ENCODE measurements at regions not wholly inside any gene's neighbourhood (a gene's known extent, or its start where the extent isn't known, plus 50 kb on each side); places are given as distances from the start of the nearest gene placed in this dataset.
"Not testable (repeated sequence)": the region's sequence is repeated elsewhere in the genome, so short reads cannot be mapped to it uniquely, and the experiment has no call there.

DNA sequence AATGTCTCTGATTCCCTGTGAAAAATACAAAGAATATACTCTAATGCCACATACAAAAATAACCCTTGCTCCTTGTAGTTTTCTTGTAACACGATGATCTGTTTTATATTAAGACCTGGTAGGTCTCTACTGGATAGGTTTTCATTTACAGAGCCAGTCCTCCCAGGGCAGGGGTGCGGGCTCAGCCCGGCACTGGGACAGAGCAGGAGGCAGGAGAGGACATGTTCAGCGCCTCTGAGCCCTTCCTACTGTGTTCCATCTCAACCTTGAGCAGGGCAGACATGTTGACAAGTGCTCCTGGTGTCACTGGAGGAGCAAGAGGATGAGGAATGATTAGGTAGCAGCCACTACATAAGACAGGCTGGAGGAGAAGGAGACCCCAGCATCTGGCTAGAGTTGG lies 335.5 kb downstream of the INSIG2 start:
- Histone ChIP-seq H4K5ac (ENCODE audit: low read length) (no peak overlapping the region), H3K4me2 (ENCODE audit: low read length) (no peak overlapping the region), H3K56ac (ENCODE audit: low read length) (no peak overlapping the region), H3K36me3 (ENCODE audit: control insufficient read depth, insufficient read depth, low read length) (no peaks in the 10 kb centered on the region), H3K79me2 (ENCODE audit: control insufficient read depth, insufficient read depth, low read length) (no peaks in the 10 kb centered on the region), H3K4me3 (ENCODE audit: low read length) (no peak overlapping the region), H3K27ac (ENCODE audit: low read depth, low read length) (no peak overlapping the region), H3K18ac (ENCODE audit: low read length) (no peak overlapping the region), H3K23ac (ENCODE audit: low read length) (peak overlapping the region; percentile 25), H3K9ac (ENCODE audit: low read length) (no peak overlapping the region), H3K4me1 (ENCODE audit: control insufficient read depth, low read depth, low read length) (peaks cover 1% of the 10 kb centered on the region), H2AK5ac (ENCODE audit: low read length) (no peak overlapping the region), H2BK15ac (replicated peaks; ENCODE audit: low read depth) (no peak overlapping the region), H3K4ac (ENCODE audit: low read depth, low read length) (no peak overlapping the region), H3K79me1 (ENCODE audit: low read length) (no peaks in the 10 kb centered on the region), H3K27me3 (ENCODE audit: insufficient read depth, low read length, poor library complexity) (no peaks in the 10 kb centered on the region), H4K8ac (ENCODE audit: low read depth, low read length) (no peak overlapping the region), H2BK5ac (ENCODE audit: low read length) (no peak overlapping the region), H2BK120ac (ENCODE audit: low read depth, low read length) (no peak overlapping the region)
- WGBS (ENCODE audit: extremely low coverage, insufficient coverage, low lambda C conversion rate), result no CpG with 5 or more reads among the region's 4 CpGs
- DNase-seq, result no peak

DNA sequence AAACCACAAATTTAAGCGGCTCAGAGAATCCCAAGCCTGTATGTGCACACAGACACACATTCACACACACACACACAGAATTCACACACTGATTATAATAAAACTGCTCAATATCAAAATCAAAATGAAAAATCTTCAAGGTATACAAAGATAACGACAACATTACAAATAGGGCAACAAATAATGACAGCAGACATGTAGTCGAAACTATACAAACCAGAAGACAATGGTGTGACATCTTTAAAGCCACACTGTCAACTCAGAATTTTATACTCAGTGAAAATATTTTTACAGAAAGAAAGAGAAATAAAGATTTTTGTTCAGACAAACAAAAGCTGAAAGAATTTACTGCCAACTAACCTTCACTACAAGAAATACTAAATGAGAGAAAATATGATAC lies 333.4 kb downstream of the INSIG2 start:
- H3K36me3 ChIP-seq (ENCODE audit: control insufficient read depth, insufficient read depth, low read length), result no peaks in the 10 kb centered on the region
- H2AK5ac ChIP-seq (ENCODE audit: low read length), result no peak overlapping the region
- H3K18ac ChIP-seq (ENCODE audit: low read length), result no peak overlapping the region
- no CpG with 5 or more reads among the region's 3 CpGs for WGBS (ENCODE audit: extremely low coverage, insufficient coverage, low lambda C conversion rate)
- no peak overlapping the region for H3K4me3 ChIP-seq (ENCODE audit: low read length)
- H2BK5ac ChIP-seq (ENCODE audit: low read length), result no peak overlapping the region
- no peak for DNase-seq
- H3K79me1 ChIP-seq (ENCODE audit: low read length), result no peaks in the 10 kb centered on the region
- no peaks in the 10 kb centered on the region for H3K79me2 ChIP-seq (ENCODE audit: control insufficient read depth, insufficient read depth, low read length)
- H4K5ac ChIP-seq (ENCODE audit: low read length), result no peak overlapping the region
- no peak overlapping the region for H3K23ac ChIP-seq (ENCODE audit: low read length)
- H3K9ac ChIP-seq (ENCODE audit: low read length), result no peak overlapping the region
- H3K4me2 ChIP-seq (ENCODE audit: low read length), result no peak overlapping the region
- no peak overlapping the region for H3K4ac ChIP-seq (ENCODE audit: low read depth, low read length)
- no peak overlapping the region for H2BK15ac ChIP-seq (replicated peaks; ENCODE audit: low read depth)
- H4K8ac ChIP-seq (ENCODE audit: low read depth, low read length), result no peak overlapping the region
- H3K56ac ChIP-seq (ENCODE audit: low read length), result no peak overlapping the region
- no peaks in the 10 kb centered on the region for H3K27me3 ChIP-seq (ENCODE audit: insufficient read depth, low read length, poor library complexity)
- no peak overlapping the region for H3K27ac ChIP-seq (ENCODE audit: low read depth, low read length)
- peaks cover 1% of the 10 kb centered on the region for H3K4me1 ChIP-seq (ENCODE audit: control insufficient read depth, low read depth, low read length)
- H2BK120ac ChIP-seq (ENCODE audit: low read depth, low read length), result no peak overlapping the region

DNA sequence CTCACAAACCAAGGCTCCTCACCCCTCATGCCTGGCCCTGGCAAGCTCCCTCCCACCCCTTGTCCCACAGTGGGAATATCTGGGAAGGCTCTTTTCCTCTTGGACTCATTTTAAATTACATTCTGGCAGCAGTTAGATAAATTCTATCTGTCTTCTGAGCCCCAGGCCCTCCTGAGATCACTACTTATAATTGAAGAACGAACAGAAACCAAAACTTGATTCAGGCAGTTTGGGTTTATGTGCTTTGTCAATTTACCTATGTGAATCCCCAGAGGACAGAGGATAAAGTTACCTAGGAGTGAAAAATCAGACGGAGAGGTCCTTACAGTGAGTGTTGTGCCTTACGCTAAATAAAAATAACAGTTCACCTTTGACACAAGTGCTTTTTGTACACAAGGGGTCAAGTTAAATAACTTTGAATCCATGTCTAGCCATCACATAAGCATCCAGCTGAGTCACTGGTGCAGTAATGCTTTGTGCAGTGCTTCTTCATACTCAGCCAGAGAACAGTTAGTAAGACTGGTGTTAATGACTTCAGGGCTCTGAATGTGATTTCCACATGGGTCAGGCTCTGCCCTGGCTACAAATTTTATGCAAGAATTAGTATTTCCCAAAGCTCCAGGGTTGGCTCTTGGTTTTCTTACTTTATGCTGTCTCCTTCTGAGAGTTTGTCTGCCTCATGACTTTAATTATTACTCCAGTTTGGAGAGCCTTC lies 329.3 kb downstream of the INSIG2 start:
- no peak overlapping the region for H2BK120ac ChIP-seq (ENCODE audit: low read depth, low read length)
- no peaks in the 10 kb centered on the region for H3K4me1 ChIP-seq (ENCODE audit: control insufficient read depth, low read depth, low read length)
- no peak overlapping the region for H3K18ac ChIP-seq (ENCODE audit: low read length)
- H2AK5ac ChIP-seq (ENCODE audit: low read length), result no peak overlapping the region
- H3K4me2 ChIP-seq (ENCODE audit: low read length), result no peak overlapping the region
- H3K79me1 ChIP-seq (ENCODE audit: low read length), result no peaks in the 10 kb centered on the region
- no peak overlapping the region for H3K27ac ChIP-seq (ENCODE audit: low read depth, low read length)
- H3K56ac ChIP-seq (ENCODE audit: low read length), result no peak overlapping the region
- H3K27me3 ChIP-seq (ENCODE audit: insufficient read depth, low read length, poor library complexity), result no peaks in the 10 kb centered on the region
- no peak for DNase-seq
- H3K4ac ChIP-seq (ENCODE audit: low read depth, low read length), result no peak overlapping the region
- H2BK15ac ChIP-seq (replicated peaks; ENCODE audit: low read depth), result no peak overlapping the region
- no peak overlapping the region for H3K4me3 ChIP-seq (ENCODE audit: low read length)
- H3K79me2 ChIP-seq (ENCODE audit: control insufficient read depth, insufficient read depth, low read length), result no peaks in the 10 kb centered on the region
- no peak overlapping the region for H4K8ac ChIP-seq (ENCODE audit: low read depth, low read length)
- H3K36me3 ChIP-seq (ENCODE audit: control insufficient read depth, insufficient read depth, low read length), result no peaks in the 10 kb centered on the region
- no CpG with 5 or more reads among the region's 3 CpGs for WGBS (ENCODE audit: extremely low coverage, insufficient coverage, low lambda C conversion rate)
- H3K9ac ChIP-seq (ENCODE audit: low read length), result no peak overlapping the region
- no peak overlapping the region for H3K23ac ChIP-seq (ENCODE audit: low read length)
- H2BK5ac ChIP-seq (ENCODE audit: low read length), result no peak overlapping the region
- H4K5ac ChIP-seq (ENCODE audit: low read length), result no peak overlapping the region

DNA sequence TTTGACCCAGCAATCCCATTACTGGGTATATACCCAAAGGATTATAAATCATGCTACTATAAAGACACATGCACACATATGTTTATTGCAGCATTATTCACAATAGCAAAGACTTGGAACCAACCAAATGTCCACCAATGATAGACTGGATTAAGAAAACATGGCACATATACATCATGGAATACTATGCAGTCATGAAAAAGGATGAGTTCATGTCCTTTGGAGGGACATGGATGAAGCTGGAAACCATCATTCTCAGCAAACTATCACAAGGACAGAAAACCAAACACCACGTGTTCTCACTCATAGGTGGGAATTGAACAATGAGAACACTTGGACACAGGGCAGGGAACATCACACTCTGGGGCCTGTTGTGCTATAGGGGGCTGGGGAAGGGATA lies 326.9 kb downstream of the INSIG2 start:
- not testable (repeated sequence) for H3K4me2 ChIP-seq (ENCODE audit: low read length); H3K79me2 ChIP-seq (ENCODE audit: control insufficient read depth, insufficient read depth, low read length); DNase-seq; H3K18ac ChIP-seq (ENCODE audit: low read length); H3K27ac ChIP-seq (ENCODE audit: low read depth, low read length); H3K4me1 ChIP-seq (ENCODE audit: control insufficient read depth, low read depth, low read length); H4K5ac ChIP-seq (ENCODE audit: low read length); H3K79me1 ChIP-seq (ENCODE audit: low read length); H3K56ac ChIP-seq (ENCODE audit: low read length); H3K23ac ChIP-seq (ENCODE audit: low read length); H2AK5ac ChIP-seq (ENCODE audit: low read length); H2BK5ac ChIP-seq (ENCODE audit: low read length); H3K36me3 ChIP-seq (ENCODE audit: control insufficient read depth, insufficient read depth, low read length); H3K4me3 ChIP-seq (ENCODE audit: low read length); H2BK15ac ChIP-seq (replicated peaks; ENCODE audit: low read depth); H3K27me3 ChIP-seq (ENCODE audit: insufficient read depth, low read length, poor library complexity); H2BK120ac ChIP-seq (ENCODE audit: low read depth, low read length); H3K9ac ChIP-seq (ENCODE audit: low read length); H4K8ac ChIP-seq (ENCODE audit: low read depth, low read length); H3K4ac ChIP-seq (ENCODE audit: low read depth, low read length)
- no CpG with 5 or more reads among the region's 1 CpG for WGBS (ENCODE audit: extremely low coverage, insufficient coverage, low lambda C conversion rate)

DNA sequence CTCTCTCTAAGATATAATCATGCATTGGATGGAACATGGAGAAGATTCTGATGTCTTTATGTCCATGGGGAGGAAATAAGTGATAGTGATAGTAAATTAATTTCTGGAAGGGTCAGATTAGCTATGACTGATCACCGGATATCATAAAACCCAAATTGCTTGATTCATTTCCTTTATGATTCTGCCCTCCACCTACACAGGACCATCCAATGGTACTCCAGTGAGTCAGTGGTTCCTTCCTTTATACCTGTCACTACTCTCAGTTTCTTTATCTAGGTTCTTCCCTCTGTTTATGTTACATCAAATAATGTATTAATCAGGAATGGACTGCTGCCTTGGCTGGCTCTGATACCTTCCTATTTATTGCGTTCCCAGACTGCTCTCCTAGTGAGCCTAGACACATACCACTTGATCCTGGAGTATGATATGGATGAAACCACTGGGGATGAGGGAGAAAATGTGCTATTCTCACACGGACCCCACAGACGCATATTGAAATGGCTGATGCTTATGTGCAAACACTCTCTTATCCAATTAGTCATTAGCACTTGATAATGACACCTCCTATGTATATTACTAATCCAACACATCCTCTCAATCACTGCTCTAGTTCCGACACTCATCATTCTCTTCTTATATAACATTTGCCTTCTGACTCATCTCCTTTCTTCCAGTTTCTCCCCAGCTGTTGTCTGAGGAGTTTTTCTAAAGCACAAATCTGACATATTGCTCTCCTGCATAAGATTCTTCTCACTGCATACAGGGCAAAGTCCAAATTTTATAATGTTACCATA lies 315.6 kb downstream of the INSIG2 start:
- no peak overlapping the region for H3K18ac ChIP-seq (ENCODE audit: low read length)
- H3K4me1 ChIP-seq (ENCODE audit: control insufficient read depth, low read depth, low read length), result no peaks in the 10 kb centered on the region
- no peaks in the 10 kb centered on the region for H3K27me3 ChIP-seq (ENCODE audit: insufficient read depth, low read length, poor library complexity)
- H2BK5ac ChIP-seq (ENCODE audit: low read length), result no peak overlapping the region
- no peak overlapping the region for H3K56ac ChIP-seq (ENCODE audit: low read length)
- no peak overlapping the region for H2AK5ac ChIP-seq (ENCODE audit: low read length)
- no peaks in the 10 kb centered on the region for H3K36me3 ChIP-seq (ENCODE audit: control insufficient read depth, insufficient read depth, low read length)
- no peak overlapping the region for H3K9ac ChIP-seq (ENCODE audit: low read length)
- H3K4ac ChIP-seq (ENCODE audit: low read depth, low read length), result no peak overlapping the region
- 100% methylated on average over 1 of the region's 5 CpGs for WGBS (ENCODE audit: extremely low coverage, insufficient coverage, low lambda C conversion rate)
- DNase-seq, result no peak
- no peak overlapping the region for H3K4me2 ChIP-seq (ENCODE audit: low read length)
- no peaks in the 10 kb centered on the region for H3K79me1 ChIP-seq (ENCODE audit: low read length)
- no peak overlapping the region for H3K27ac ChIP-seq (ENCODE audit: low read depth, low read length)
- no peak overlapping the region for H3K4me3 ChIP-seq (ENCODE audit: low read length)
- H4K8ac ChIP-seq (ENCODE audit: low read depth, low read length), result no peak overlapping the region
- no peak overlapping the region for H2BK15ac ChIP-seq (replicated peaks; ENCODE audit: low read depth)
- H3K79me2 ChIP-seq (ENCODE audit: control insufficient read depth, insufficient read depth, low read length), result no peaks in the 10 kb centered on the region
- no peak overlapping the region for H2BK120ac ChIP-seq (ENCODE audit: low read depth, low read length)
- no peak overlapping the region for H4K5ac ChIP-seq (ENCODE audit: low read length)
- H3K23ac ChIP-seq (ENCODE audit: low read length), result no peak overlapping the region
